Right lobe of liver (tissue), 4 donors: ENCODE measurements at regions not wholly inside any gene's neighbourhood (a gene's known extent, or its start where the extent isn't known, plus 50 kb on each side); places are given as distances from the start of the nearest gene placed in this dataset.

Experiments
- POLR2A ChIP-seq: fragments of 450-650 bp; IDR thresholded peaks from one replicate; pipeline ENCODE4 v1.6.1; 2017; ENCODE audit warnings: antibody characterized with exemption, mild to moderate bottlenecking
- TF ChIP-seq, protein P1 (sequence below), 4 donors: fragments of 200-600 bp in 3 of 4; fragments of 450-650 bp in 1 of 4; IDR thresholded peaks; one replicate each; pipeline versions ENCODE4 v1.5.1 to v1.8.0; 2016 to 2022; ENCODE audit warnings: antibody characterized with exemption in 4 of 4, mild to moderate bottlenecking in 2 of 4
- donor health status: DM: no; HTN: no; CAD: no.
- donor health status: DM: no; HTN: no; CAD: no.
- donor health status: DM: no; HTN: yes; CAD: no.

DNA sequence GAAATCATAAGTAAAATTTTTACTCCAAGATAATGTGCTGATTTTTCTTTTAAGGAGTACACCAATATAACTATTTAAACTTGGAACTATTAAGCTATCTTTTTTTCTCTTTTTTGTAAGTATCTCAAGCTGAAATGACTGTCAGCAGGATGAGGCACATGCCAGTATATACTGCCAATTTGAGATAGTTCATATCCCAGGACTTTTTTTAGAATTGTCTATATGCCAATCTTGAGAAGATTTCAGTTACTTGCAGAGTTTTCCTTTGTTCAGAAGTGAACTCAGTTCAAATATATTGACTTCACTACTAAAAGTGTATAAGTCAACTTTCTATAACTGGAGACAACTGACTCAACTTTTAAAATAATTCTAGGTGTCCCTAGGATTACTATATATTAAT, 181.7 kb upstream of the ZNF717 start:
- TF ChIP-seq, protein P1, sequence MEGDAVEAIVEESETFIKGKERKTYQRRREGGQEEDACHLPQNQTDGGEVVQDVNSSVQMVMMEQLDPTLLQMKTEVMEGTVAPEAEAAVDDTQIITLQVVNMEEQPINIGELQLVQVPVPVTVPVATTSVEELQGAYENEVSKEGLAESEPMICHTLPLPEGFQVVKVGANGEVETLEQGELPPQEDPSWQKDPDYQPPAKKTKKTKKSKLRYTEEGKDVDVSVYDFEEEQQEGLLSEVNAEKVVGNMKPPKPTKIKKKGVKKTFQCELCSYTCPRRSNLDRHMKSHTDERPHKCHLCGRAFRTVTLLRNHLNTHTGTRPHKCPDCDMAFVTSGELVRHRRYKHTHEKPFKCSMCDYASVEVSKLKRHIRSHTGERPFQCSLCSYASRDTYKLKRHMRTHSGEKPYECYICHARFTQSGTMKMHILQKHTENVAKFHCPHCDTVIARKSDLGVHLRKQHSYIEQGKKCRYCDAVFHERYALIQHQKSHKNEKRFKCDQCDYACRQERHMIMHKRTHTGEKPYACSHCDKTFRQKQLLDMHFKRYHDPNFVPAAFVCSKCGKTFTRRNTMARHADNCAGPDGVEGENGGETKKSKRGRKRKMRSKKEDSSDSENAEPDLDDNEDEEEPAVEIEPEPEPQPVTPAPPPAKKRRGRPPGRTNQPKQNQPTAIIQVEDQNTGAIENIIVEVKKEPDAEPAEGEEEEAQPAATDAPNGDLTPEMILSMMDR (IDR thresholded peaks at IDR 0.05): no peak
- no peak for TF ChIP-seq POLR2A
